GM18517 (cell line): ENCODE measurements at regions not wholly inside any gene's neighbourhood (a gene's known extent, or its start where the extent isn't known, plus 50 kb on each side); places are given as distances from the start of the nearest gene placed in this dataset.

Source experiments
- ATAC-seq: cut with Tn5 transposase; IDR thresholded peaks from one replicate; pipeline ENCODE4 v1.9.1; 2021; ENCODE audit warnings: mild to moderate bottlenecking, moderate library complexity; ENCODE audit not compliant: unreplicated experiment

DNA sequence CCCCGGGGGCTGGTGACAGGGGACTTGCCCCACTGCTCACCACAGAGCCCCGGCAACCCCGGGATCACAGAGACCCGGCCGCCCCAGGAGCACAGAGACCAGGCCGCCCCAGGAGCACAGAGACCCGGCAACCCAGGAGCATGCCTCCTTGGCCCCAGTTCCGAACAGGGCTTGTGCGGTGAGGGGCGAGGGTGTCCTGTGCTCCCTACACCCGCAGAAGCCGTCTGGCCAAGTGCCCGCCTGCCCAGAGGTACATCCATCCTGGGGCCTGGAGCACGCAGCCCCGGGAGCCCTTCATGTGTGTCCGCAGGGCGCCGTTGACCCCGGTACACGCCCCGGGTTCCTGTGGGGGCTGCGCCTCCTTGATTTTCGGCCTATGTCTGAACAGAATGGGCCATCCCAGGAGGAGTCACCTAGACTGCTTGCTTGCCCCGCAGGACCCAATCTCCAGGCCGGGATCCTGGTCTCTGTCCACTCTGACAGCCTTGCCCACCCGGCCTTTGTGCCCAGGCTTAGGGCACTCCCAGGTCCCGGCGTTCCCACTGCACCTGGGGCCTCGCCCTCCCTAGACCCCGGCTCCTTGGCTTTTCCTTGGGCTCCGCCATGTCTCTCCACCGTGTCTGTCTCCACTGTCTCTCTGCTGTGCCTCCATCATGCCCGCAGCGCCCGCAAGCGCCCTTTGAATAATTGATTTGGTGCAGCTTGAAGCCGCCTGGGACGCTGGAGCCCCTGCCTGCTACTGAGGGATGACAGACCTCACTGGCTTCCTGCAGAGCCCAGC lies 219.8 kb downstream of the ERMARD start:
- no peak for ATAC-seq

DNA sequence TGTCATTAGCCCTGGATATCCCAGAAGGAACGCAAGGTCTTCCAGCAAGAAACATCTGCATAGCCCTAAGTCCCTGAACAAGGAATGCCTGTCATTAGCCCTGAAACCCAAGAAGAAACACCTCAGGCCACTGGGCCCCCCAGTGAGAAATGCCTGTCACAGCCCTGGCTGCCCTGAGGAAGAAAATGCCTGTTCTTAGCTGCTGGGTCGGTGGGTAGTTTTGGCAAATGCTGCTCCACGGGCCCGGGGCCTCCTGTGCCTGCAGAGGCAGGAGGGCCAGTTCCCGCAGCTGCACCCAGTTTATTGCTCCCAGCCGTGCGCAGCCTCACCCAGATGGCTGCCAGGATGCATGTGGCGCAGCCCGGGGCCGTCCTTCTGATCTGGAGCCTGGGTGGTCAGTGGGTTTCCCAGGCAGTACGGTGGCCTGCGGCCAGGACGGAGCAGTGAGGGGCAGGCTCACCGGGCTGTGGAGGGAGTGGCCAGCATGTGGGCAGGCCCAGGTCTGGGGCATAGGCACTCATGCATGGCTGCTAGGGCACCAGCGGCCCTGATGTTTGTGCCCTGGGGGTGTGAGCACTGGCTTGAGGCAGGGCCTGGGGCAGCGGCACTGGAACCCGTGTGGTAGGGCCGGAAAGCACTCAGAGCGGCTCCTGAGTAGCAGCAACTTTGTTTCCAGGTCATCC lies 219.0 kb downstream of the ERMARD start:
- no peak for ATAC-seq

DNA sequence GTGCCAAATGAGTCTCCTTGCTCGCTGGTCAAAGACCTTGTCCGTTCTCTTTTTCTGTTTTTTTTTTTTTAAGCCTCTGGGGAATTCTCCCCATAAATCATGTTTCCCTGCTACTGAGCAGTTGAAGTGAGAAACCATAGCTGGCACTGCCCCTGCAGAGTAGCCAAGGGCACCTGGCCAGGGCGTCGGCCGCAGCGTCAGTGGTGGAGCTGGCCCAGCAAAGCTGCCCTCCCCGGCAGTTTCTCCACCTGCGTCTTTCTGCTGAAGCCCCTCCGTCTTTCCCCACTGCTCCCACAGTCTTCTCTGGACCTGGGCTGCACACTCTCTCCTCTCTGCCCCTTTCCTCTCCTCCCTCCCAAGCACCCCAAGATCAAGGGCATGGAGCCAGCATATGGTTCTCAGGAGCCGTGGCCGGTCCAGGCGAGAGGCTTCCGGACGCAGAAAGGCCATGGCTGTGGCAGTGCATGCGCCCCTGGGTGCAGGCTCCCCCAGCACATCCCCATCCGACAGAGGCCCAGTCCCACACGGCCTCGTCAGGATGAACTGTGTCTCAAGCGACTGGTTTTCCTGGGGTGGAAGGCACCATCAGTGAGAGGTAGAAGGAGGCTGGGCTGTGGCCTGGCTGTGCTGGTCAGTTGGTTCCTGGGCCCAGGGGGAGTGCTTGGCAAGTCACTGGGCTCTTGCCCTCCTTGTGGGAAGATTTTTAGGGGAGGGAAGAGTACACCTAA lies 218.1 kb downstream of the ERMARD start:
- ATAC-seq: no peak

DNA sequence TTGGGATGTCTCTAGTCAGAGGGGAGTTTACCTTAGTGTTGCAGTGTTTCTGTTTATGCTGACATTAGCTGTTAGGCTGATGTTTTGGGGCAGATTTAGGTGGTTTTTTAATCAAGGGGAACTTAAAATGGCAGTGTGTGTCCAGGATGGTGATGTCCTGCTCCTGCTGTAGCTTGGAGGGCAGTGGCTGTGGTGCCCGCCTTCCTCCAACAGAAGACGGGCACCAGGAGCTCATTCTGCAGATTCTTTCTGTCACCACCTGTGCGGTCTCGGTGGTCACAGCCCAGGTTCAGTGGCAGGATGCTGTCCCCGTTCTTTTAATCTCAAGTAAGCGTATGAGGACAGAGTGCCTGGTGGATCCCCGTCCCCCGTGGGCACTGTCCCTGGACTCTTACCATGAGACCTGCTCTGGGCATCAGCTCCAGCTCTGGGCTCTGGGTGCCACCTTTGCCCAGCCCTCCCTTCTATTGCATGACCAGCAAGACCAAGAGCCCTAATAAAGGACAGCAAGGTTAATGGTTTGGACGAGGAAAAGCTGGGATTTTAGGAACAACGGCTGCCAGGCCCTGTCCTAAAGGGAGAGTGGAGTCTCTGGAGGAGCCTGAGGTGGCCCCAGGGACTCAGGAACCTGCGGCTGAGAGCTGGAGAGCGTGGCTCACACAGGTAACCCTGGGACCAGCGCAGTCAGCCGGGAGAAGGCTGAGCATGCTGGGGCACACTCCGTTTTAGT lies 217.3 kb downstream of the ERMARD start:
- ATAC-seq: no peak

DNA sequence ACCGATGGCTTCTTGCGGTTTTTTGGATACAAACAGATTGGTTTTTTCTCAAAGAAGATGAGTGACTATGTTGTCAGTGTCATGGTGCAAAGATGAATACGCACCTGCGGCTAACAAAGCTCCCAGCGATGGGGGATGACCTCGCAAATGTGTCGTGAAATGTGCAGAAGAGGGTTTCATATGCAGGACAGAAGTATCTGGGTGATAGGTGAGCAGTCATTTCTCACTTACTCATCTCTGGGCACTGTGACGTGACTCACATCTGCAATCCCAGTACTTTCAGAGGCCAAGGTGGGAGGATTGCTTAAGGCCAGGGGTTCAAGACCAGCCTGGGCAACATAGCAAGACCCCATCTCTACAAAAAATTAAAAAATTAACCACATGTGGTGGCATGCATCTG lies 216.3 kb downstream of the ERMARD start:
- ATAC-seq: no peak

DNA sequence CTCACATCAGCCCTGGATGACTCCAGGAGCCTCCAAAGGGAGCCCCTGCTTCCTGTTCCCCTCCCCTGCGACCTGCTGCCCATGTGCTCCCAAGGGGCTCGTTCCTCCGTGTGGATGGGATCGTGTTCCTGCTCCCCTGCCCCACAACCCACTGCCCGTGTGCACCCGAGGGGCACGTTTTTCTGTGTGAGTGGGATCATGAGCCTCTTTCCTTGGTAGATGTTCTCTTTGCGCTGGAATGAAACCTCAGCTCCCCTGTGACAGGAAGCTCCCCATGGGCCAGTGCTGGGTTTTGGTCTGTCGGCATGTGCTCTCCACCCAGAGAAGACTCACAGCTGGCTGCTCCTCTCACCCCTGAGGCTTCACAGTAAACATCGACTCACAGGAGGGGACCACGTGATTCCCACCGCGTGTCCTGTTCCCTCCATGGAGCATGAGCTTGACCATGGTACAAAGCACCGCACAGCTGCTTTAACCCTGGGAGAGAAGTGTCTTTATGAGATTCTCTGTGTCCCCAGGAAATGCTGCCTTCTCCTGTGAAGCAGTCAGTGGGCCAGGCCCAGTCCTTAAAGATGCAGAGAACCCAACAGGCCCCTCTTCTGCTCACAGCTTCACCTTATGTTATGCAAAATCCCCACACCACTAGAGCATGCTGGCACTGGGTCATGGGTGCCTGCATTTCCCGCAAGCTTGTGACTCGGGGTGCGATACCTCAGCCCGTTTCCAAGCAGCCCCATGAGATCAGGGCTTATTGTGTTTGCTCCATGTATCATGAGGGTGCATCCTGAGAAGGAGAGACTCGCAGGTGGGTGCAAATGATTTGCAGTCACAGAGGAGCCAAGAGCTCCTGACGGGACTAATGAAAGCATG lies 215.1 kb downstream of the ERMARD start:
- ATAC-seq: no peak

- no peak for ATAC-seq
Measured at GRCh38 chr6:169965657-169966311, 214.4 kb downstream of the ERMARD start.

DNA sequence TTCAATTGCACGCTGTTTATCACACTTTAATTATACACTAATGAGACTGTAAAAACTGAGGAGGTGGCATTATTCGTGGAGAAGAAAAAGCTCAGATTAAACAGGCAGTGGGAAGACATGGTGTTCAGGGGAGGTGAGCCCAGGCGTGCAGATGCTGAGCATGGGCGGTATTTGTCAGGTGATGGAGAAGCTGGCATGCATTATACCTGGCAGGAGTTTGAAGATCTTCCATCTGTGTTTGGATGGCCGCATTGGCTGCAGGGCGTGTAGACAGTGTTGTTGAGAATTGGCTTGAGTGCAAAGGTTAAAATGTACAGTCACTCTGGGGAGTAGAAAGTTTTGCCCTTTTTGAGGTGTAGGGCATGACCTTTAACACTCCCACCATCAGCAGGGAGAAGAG lies 213.8 kb downstream of the ERMARD start:
- ATAC-seq: no peak

DNA sequence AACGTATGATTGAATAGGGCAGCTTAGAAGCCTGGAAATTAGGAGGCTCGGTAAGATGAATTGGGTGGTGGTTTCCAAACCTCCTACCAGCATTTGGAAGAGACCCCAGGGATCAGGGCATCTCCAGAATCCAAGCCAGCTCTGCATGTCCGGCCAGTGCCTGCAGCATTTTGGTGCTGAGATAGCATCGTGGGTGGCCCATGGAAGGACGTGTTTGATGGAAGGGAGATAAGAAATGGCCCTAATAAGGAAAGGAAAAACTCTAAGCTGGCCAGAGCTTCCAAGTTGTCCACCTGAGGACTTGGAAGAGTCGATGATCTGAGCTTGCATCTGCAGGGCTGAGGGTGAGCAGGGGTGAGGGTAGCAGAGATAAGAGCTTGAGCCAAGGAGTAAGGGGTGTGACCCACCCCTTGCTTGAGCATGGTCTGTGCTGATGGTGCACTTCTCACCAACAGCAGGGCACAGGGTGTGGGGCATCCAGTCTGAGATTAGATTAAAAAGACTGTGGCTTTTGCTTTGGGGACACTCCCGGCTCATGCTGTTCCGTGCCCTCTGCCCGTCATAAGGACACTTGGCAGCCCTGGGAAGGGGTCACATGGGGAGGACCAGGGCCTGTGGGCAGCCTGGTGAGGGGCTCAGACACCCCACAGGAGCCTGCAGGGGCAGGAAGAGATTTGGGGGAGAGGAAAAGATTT lies 213.2 kb downstream of the ERMARD start:
- ATAC-seq: no peak

DNA sequence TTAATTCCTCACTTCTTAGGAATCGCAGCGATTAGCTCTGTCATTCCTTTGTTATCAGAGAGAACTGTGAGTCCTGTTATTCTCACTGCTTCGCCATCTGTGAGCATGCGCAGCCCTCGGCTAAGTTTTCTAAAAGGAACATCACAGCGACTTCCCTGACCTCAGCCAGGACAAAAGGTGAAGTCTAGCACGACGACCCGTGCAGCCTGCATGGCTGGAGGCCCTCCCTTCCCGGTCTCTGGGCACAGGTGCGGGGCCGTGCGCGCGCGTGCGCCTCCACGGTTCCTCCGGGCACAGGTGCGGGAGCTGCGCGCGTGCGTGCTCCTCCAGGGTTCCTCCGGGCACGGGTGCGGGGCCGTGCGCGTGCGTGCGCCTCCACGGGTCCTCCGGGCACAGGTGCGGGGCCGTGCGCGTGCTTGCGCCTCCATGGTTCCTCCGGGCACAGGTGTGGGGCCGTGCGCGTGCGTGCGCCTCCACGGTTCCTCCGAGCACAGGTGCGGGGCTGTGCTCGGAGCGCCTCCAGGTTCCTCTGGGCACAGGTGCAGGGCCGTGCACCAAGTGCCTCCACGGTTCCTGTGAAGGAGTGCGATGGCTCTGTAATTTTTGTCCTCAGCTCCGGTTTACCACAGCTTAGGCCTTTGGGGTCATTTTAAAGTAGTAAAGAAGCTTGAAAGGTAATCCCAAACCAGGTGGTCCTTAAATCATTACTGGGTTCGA lies 212.3 kb downstream of the ERMARD start:
- ATAC-seq: no peak

DNA sequence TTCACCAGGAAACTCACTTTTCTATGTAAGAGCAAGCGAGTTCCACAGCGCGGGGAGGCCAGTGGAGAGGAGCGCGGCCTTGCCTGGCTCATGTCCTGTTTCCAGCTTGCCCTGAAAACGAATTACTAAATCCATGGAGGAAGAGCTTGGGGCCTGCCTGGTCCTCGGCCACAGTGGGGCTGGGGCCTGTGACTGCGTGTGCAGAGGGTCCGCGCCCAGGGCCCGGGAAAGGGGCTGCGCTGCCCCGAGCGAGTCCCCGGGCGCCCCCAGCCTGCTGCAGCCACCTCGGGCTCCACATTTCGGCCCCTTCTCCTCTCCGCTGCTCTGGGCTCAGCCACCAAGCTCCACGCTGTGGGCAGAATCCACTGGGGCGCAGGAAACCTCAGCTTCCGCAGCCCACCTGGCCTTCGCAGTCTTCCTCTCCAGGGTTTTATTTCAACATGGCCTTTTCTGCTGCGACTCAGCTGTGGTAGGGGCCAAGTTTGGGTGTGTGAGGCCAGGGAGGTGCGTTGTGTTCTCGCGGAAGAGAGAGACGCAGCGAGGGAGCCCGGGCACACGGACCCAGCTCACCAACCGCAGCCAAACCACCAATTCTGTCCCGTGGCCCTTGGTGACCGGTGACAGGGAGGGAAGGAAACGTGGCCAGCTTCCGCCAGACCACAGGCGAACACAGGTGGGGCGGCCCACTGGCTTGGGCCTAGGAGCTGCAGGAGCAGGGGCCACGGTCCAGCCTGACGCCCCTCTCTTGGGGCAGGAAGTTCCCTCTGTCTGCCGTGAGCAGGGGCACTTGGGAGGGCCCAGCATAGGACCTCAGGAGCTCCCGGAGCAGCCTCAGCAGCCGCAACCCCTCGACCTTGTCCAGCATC lies 211.4 kb downstream of the ERMARD start:
- no peak for ATAC-seq

GRCh38 chr6:169961772-169962561 lies 210.5 kb downstream of the ERMARD start:
- no peak for ATAC-seq

DNA sequence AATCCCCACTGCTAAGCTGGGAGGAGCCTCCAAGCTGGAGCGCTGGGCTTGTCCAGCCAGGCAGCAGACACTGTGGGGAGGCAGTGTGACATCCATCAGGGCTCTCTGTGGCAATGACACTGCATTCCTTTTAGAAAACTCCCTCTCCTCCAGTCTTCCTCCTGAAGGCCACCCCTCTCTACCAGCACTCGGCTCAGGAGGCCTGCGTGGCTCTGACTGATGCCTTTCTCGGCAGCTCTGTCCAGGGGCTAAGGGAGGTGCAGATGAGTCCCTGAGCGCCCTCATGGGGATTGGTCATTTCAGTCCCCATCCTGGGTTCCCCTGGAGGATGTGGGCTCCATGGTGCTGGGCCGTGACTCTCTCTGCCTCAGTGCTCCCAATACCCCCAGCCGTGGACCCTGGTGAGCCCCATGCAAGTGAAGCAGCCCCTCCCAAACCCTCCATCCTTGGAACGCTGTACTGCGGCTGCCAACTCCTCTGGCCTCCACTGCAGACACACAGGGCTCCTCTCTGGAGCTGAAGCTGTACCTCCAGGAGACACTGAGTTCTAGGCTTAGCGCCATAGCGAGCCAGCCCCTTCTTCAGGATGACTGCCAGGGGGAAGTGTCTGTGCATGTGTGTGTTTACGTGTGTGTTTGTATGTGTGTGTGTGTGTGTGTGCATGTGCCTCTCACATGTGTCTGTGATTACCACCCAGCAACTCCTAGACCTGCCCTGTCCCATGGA lies 209.6 kb downstream of the ERMARD start:
- no peak for ATAC-seq

DNA sequence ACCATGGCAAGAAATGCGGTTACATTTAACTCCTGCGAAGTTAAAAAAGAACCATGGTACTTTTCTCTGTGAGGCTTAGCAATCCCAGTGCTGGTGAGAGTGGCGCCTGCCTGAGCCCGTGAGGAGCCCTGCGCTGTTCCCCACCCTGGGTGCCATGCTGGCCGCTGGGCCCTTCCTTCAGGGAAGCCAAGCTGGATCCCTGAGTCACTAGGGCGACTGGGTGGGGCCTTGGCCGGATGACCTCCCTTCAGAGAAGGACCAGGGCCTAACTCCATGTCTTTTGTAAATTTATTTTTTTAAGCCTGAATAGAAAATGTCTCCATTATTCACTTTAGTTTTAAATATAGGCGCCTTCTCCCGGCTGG lies 209.1 kb downstream of the ERMARD start:
- ATAC-seq: no peak

DNA sequence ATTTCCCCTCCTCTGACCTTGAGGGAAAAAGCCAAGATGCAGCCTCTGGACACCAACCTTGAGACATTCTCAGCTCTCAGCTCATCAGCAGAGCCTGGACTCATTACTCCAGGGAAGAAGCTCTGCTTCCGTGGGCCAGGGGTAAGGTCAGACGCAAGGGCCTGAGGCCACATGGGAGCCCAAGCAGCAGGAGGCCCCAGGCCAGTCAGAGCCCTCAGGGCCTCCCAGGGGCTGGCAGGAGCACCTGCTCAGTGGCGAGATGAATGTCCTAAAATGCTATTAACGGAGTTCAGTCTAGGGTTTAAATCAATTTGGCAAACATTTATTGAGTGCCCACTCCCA lies 208.6 kb downstream of the ERMARD start:
- no peak for ATAC-seq
